HepG2 (cell line): ENCODE measurements at regions not wholly inside any gene's neighbourhood (a gene's known extent, or its start where the extent isn't known, plus 50 kb on each side); places are given as distances from the start of the nearest gene placed in this dataset.

Source experiments
- ARNTL ChIP-seq: sonication (generic); formaldehyde crosslinking; IDR thresholded peaks from 2 replicates; pipeline ENCODE4 v1.4.0; 2020; ENCODE audit warnings: mild to moderate bottlenecking, missing genetic modification reagents
- ATF1 ChIP-seq: IDR thresholded peaks from 2 replicates; pipeline ENCODE4 v1.6.1; 2016; ENCODE audit warnings: mild to moderate bottlenecking, control low read depth
- CENPX ChIP-seq: sonication (generic); formaldehyde crosslinking; IDR thresholded peaks from 2 replicates; pipeline ENCODE4 v1.9.0; 2021; ENCODE audit warnings: mild to moderate bottlenecking, missing genetic modification reagents, moderate library complexity
- FLYWCH1 ChIP-seq: sonication (generic); formaldehyde crosslinking; IDR thresholded peaks from 2 replicates; pipeline ENCODE4 v1.8.1; 2023; ENCODE audit warnings: mild to moderate bottlenecking, missing genetic modification reagents
- GFI1 ChIP-seq: sonication (generic); formaldehyde crosslinking; IDR thresholded peaks from 2 replicates; pipeline ENCODE4 v1.5.0; 2020; ENCODE audit warnings: missing genetic modification reagents, mild to moderate bottlenecking, borderline replicate concordance
- KIAA2018 ChIP-seq: sonication (generic); formaldehyde crosslinking; IDR thresholded peaks from 2 replicates; pipeline ENCODE4 v1.5.0; 2020; ENCODE audit warnings: mild to moderate bottlenecking, missing genetic modification reagents, borderline replicate concordance
- MED8 ChIP-seq: sonication (generic); formaldehyde crosslinking; IDR thresholded peaks from 2 replicates; pipeline ENCODE4 v1.8.1; 2023; ENCODE audit warnings: mild to moderate bottlenecking, missing genetic modification reagents; ENCODE audit not compliant: insufficient replicate concordance
- SMARCC2 ChIP-seq: fragments of 450-650 bp; IDR thresholded peaks from 2 replicates; pipeline ENCODE4 v1.6.1; 2017; ENCODE audit warnings: antibody characterized with exemption, mild to moderate bottlenecking
- SRSF4 ChIP-seq: fragments of 200-400 bp; formaldehyde crosslinking; IDR thresholded peaks from one replicate; pipeline ENCODE4 v1.6.1; 2018; ENCODE audit warnings: mild to moderate bottlenecking, low read depth, low read length, moderate library complexity; ENCODE audit not compliant: poor library complexity, severe bottlenecking
- SSRP1 ChIP-seq: IDR thresholded peaks from 2 replicates; pipeline ENCODE4 v1.6.1; 2016; ENCODE audit warnings: control low read depth
- THAP8 ChIP-seq: sonication (generic); formaldehyde crosslinking; IDR thresholded peaks from 2 replicates; pipeline ENCODE4 v1.5.1; 2020; ENCODE audit warnings: missing genetic modification reagents, mild to moderate bottlenecking, borderline replicate concordance
- ZBTB21 ChIP-seq: sonication (generic); formaldehyde crosslinking; IDR thresholded peaks from 2 replicates; pipeline ENCODE4 v1.4.0; 2020; ENCODE audit warnings: missing genetic modification reagents
- ZBTB44 ChIP-seq: sonication (generic); formaldehyde crosslinking; IDR thresholded peaks from 2 replicates; pipeline ENCODE4 v1.4.0; 2020; ENCODE audit warnings: missing genetic modification reagents
- ZFYVE20 ChIP-seq: sonication (generic); formaldehyde crosslinking; IDR thresholded peaks from 2 replicates; pipeline ENCODE4 v1.8.0; 2023; ENCODE audit warnings: low read depth, mild to moderate bottlenecking, moderate library complexity, missing genetic modification reagents, borderline replicate concordance
- ZMAT3 ChIP-seq: sonication (generic); formaldehyde crosslinking; conservative IDR thresholded peaks from 2 replicates; pipeline ENCODE4 v1.7.0; 2021; ENCODE audit warnings: missing genetic modification reagents
- ZNF264 ChIP-seq: sonication (generic); formaldehyde crosslinking; IDR thresholded peaks from 2 replicates; pipeline ENCODE4 v1.4.0; 2020; ENCODE audit warnings: missing genetic modification reagents
- ZNF468 ChIP-seq: sonication (generic); formaldehyde crosslinking; IDR thresholded peaks from 2 replicates; pipeline ENCODE4 v1.8.0; 2022; ENCODE audit warnings: mild to moderate bottlenecking, moderate library complexity, missing genetic modification reagents

GRCh38 chr7:112897839-112898431 is 107.7 kb upstream of the TMEM168 start (continued):
- no peak for TF ChIP-seq THAP8 (CRISPR knock-in tag)
- no peak for TF ChIP-seq MED8 (CRISPR knock-in tag)
- no peak for TF ChIP-seq ZBTB21
- TF ChIP-seq ZNF468: no peak
- no peak; the same call in 1 of the 2 replicates for TF ChIP-seq GFI1 (CRISPR knock-in tag)
- TF ChIP-seq ATF1 (CRISPR knock-in tag): no peak
- TF ChIP-seq ARNTL (CRISPR knock-in tag): no peak
- TF ChIP-seq CENPX (CRISPR knock-in tag): no peak
- no peak for TF ChIP-seq ZFYVE20 (CRISPR knock-in tag)
- TF ChIP-seq KIAA2018 (CRISPR knock-in tag): no peak
- TF ChIP-seq FLYWCH1 (CRISPR knock-in tag): no peak
- no peak for TF ChIP-seq ZMAT3 (CRISPR knock-in tag)
- TF ChIP-seq ZBTB44 (CRISPR knock-in tag): no peak
- TF ChIP-seq SMARCC2: no peak
- TF ChIP-seq SSRP1 (CRISPR knock-in tag): no peak
- TF ChIP-seq ZNF264 (CRISPR knock-in tag): no peak
- TF ChIP-seq SRSF4: no peak
